ENCODE measurements at regions not wholly inside any gene's neighbourhood (a gene's known extent, or its start where the extent isn't known, plus 50 kb on each side); places are given as distances from the start of the nearest gene placed in this dataset.

- FAIRE-seq (no peak), DNase-seq (ENCODE audit: low spot score) (no peak), ATAC-seq (no peak)
- Histone ChIP-seq H3K79me2 (ENCODE audit: insufficient read depth, low read length) (no peaks in the 10 kb centered on the region), H2AFZ (ENCODE audit: low read length) (no peak overlapping the region), H3K9me3 (ENCODE audit: low read length) (no peaks in the 10 kb centered on the region), H3K4me2 (ENCODE audit: low read depth, low read length) (no peak overlapping the region), H3K27me3 (ENCODE audit: control insufficient read depth in 1 of 2, insufficient read depth in 2 of 2, low read length in 2 of 2) (no peaks in the 10 kb centered on the region), H3K4me3 (replicated peaks in 1 of 3; ENCODE audit: insufficient read depth in 1 of 3, low read depth in 2 of 3, low read length in 3 of 3) (no peak overlapping the region), H3K36me3 (replicated peaks in 1 of 2; ENCODE audit: control insufficient read depth in 1 of 2, insufficient read depth in 2 of 2, low read length in 2 of 2) (0 out of 5 replicates have a peak, but pooled peaks cover 0 to 5% of the 10 kb centered on the region in 2 experiments), H4K20me1 (ENCODE audit: insufficient read depth, low read length) (no peaks in the 10 kb centered on the region), H3K4me1 (ENCODE audit: insufficient read depth, low read length) (no peaks in the 10 kb centered on the region), H3K27ac (ENCODE audit: extremely low read length, insufficient read depth, low read length) (no peak overlapping the region), H3K9ac (ENCODE audit: insufficient read depth, low read depth, low read length) (no peak overlapping the region)
- no TSS peak for BruUV-seq (replicated peaks)
- no peak for TF ChIP-seq ZBTB8A (CRISPR knock-in tag; IDR thresholded peaks at IDR 0.05; ENCODE audit: borderline replicate concordance, low read depth)
- TF ChIP-seq ZBTB40 (IDR thresholded peaks at IDR 0.05) = no peak
- TF ChIP-seq ZBTB40 (CRISPR knock-in tag; IDR thresholded peaks at IDR 0.05) = peak; percentile 78
- CTCF ChIA-PET (ENCODE audit: low intra/inter-chr PET ratio, low total read pairs) = no interaction called here
- intact Hi-C loops (cut with micrococcal nuclease; ENCODE audit: unreplicated experiment) (no loop called here), in situ Hi-C loops (cut with HindIII; ENCODE audit: extremely low pct_ligation_motif_present, low pct_unique_long_range_greater_than_20kb) (no loop called here)
- 76% methylated on average over 3 of the region's 3 CpGs for WGBS (ENCODE audit: low lambda C conversion rate)
- POLR2A ChIA-PET = no interaction called here
Measured at GRCh38 chrX:45822124-45822523, 621.4 kb upstream of the DIPK2B start.
